ENCODE measurements at regions not wholly inside any gene's neighbourhood (a gene's known extent, or its start where the extent isn't known, plus 50 kb on each side); places are given as distances from the start of the nearest gene placed in this dataset.

DNA sequence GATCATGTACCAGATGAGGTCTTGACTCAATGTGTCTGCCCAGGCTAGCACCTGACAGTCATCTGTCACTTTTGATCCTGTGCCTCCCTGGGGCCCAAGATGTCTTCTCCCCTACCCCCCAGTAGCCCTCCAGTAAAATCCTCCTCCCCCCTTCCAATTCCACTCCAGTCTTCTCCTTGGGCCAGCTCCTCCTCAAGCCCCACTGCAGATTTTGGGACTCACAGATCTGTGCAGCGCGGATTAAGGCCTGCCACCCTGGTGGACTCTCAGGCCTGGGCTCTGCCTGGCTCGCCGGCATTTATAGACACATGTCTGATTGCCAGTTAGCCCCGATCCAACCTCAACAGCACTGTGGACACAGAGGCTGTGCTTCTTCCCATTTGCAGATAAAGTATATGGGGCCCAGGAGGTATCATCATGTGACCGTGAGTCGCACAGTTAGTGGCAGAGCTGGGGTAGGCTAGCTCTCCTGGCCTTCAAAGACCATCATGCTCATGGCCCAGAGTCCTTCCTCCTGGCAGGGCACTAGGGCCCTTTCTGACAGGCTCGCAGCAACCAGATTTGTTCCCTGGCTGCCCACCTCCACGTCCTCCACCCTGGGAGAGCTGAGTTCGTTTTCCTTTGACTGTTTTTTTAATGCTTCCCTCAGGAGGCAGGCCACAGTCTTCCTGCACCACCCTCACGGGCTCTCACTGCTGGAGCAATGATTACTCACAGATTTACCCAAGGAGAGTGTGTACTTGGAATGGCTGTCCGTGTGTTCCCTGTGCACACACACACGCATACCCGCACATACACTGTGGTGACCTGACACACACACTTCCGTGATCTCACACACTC is 98.3 kb upstream of the DIO3 start:
- TF ChIP-seq EZH2 (IDR thresholded peaks at IDR 0.05) (no peak), POLR2AphosphoS5 (IDR thresholded peaks at IDR 0.05; ENCODE audit: borderline replicate concordance, low read depth, low read length) (no peak)

All from SK-N-MC (cell line).